Non-pigmented ciliary epithelial cell (primary cell): ENCODE measurements at regions not wholly inside any gene's neighbourhood (a gene's known extent, or its start where the extent isn't known, plus 50 kb on each side); places are given as distances from the start of the nearest gene placed in this dataset.

Experiments used
- DNase-seq: peaks from one replicate; pipeline ENCODE4 v3.0.0-alpha.2; 2010; ENCODE audit warnings: low read depth

- DNase-seq: no peak
These were observed 190.4 kb upstream of the DIO3 start for GRCh38 chr14:101370593-101371569.

DNA sequence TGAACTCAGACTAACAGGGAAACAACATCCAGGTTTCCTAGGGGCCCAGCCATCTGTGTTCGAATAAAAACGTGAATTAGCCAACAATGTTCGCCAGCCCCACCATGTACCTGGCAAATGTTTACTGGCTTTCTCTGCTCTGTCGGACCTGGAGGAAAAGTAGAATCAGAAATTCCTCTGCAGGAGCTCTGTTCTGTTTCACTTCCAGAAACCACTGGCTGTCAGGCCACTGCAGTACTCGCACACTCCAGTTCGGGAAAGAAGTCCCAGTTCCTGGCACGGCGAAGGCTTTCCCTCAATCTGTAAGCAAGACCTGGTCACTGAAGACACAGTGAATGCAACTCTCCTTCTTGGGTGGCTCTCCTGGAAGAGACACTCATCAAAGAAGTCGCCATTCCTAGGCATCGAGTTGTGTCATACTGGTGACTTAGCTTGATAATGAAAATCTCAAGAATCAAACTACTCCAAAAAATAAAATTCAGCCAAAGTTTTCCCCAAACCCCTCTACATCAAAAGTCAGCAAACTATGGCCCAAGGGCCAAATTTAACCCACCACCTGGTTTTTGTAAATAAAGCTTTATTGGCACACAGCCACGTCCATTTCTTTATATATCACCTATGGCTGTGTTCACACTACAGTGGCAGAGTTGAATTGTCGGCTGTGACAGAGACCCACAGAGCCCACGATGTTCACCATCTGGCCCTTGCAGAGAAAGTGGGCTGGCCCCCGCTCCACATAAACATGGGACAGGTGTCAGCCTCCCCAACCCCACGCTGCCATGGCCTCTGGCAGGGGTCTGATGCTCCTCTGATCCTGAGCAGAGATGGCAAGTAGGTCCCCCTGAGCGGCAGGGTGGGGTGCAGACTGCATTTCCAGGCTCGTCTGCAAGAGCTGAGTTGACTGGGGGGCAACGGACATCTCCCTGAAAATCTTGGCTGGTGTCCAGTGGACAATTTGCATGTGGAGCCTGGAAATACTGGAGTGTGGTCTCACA is 189.2 kb upstream of the DIO3 start:
- no peak for DNase-seq

DNA sequence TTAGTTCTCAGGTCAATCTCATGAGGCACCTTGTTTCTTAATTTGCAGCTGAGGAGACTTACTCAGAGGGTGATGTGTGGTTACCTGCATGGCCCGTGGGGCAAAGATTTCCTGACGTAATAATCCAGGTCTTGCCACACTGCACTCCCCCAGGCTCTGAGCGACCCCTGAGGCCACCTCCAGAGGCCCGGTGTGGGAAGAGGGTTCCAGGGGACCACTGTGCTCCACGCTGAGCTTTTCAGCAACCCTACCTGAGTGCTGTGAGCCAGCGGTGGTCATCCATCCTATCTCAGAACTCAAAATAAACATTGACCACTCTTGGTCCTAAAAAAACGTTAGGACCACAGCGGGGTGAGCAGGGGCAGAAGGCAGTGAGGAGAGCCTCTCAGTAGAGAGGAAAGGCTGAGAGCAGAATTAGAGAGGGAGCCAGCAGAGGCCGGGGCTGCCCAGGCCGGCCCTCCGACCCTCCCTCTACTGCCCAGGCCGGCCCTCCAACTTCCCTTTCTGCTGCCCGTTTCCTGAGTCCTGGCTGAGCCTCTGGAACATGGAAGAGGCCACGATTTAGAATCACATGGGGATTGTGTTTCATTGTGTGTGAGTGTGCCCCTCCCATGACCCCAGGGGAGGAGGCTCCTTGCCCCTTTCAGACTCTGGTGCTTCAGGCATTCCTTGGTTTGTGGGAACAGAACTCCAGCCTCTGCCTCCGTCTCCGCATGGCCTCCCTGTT is 188.2 kb upstream of the DIO3 start:
- no peak for DNase-seq

- DNase-seq: no peak
These were observed 187.5 kb upstream of the DIO3 start for GRCh38 chr14:101373690-101374295.

- no peak for DNase-seq
These were observed 186.6 kb upstream of the DIO3 start for GRCh38 chr14:101374373-101375338.

DNA sequence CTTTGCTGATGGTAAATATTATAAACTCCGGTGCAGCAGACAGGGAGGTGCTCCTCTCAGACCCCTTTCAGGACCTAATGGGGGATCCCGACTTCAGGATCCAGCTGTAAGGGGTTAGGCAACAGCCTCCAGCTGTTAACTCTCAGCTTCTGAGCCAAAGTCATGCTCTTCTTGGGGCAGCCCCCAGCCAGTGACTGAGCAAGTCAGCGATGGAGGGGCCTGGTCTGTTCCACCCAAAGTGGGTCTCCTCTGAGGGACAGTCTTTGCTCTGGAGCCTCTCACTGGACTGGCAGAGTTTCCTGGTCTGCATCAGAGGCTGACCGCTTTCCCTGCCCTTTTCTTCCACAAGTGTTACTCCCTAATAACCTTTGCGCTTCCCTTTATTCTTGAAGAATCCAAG is 184.2 kb upstream of the DIO3 start:
- no peak for DNase-seq

- DNase-seq: no peak
These were observed 181.5 kb upstream of the DIO3 start for GRCh38 chr14:101379842-101380241.

GRCh38 chr14:101380512-101380911 is 180.8 kb upstream of the DIO3 start:
- no peak for DNase-seq

DNA sequence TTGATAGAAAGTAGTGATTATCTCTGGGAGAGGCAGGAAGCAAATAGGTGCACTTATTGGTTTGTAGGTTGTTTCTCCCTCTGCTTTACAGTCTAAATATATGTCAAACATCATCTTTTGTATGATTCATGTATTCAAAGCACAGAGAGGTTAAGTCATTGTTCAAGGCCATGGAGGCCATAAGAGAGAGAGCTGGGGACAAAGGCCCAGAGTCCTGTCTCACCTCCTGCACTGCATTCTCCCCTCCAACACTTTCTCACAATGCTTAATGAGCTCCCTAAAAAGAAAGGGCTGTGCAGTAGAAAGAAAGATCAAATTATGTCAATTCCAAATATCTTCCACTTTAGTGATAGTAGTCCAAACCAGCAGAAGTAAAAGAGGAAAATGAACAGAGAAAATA is 180.4 kb upstream of the DIO3 start:
- no peak for DNase-seq

DNA sequence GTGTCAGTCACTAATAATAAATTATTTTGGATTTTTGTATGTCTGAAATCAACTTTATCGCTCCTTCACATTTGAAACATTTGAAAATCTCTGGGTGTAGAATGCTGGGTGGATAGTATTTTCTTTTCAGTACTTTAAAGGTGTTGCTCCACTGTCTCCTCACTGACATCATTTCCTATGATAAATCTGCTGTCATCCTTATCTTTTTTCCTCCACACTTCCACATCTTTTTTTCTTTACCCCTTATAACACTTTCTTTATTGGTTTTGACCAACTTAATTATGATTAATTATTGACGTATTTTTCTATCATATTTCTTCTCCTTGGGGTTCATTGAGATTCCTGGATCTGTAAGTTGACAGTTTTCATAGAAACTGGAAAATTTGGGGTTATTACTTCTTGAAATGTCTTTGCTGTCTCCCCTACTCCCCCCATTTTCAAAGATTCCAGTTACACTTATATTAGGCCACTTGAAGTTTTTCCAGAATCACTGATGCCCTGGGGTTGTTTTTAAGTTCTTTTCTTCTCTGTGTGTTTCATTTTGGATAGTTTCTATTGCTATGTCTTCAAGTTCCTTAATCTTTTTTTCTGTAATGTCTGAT is 177.5 kb upstream of the DIO3 start:
- DNase-seq: no peak

DNA sequence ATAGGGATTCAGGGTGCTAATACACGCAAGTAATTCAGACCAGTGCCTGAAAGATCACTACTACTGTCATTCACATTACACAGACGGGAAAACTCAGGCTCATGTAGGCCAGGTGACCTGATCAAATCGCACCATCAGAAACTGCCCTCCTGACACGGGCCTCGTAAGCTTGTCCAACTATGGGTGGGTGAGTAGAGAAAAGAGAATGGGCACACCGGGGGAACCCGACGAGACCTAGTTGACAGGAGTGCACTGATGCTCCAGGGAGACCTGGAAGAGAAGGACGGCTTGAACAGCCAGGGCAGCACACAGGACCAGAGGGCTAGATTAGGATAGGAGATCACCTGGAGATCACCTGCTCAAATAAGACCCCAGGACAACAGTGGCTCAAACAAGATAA is 166.9 kb upstream of the DIO3 start:
- DNase-seq: no peak

DNA sequence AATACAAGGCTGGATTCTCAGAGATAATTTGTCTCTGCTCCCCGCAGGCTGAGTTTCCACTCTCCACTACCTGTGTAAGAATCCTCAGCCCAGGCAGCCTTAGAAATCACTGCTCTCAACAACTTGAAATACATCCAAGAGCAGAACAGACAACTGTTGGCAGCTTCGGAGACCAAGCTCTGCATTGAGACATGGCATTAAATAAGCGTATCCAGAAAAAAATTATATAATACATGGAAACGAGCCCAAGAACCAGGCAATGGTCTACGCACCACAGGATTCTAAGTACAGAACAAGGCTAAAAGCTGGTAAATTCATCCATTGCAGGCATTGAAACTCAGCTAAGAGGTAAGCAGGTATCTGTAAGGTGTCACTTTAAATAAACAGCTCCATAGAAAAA is 165.5 kb upstream of the DIO3 start:
- no peak for DNase-seq

GRCh38 chr14:101397206-101397605 is 164.1 kb upstream of the DIO3 start:
- DNase-seq: no peak

DNA sequence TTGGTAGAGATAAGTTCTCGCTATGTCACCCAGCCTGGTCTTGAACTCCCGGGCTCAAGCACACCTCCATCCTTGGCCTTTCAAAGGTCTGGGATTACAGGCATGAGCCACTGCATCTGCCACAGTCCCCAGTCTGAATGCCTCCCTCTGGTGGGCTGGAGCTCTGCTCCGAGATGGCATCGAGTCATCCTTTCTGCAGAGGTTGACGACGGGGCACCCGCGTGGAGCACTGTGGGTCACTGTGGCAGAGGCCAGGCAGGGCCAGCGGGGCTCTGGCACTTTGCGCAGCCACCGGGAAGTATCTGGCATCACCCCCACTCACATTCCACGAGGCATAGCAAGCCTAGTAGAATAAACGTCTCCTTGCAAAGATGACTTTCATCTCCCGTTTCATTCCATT is 163.3 kb upstream of the DIO3 start:
- DNase-seq: no peak

DNA sequence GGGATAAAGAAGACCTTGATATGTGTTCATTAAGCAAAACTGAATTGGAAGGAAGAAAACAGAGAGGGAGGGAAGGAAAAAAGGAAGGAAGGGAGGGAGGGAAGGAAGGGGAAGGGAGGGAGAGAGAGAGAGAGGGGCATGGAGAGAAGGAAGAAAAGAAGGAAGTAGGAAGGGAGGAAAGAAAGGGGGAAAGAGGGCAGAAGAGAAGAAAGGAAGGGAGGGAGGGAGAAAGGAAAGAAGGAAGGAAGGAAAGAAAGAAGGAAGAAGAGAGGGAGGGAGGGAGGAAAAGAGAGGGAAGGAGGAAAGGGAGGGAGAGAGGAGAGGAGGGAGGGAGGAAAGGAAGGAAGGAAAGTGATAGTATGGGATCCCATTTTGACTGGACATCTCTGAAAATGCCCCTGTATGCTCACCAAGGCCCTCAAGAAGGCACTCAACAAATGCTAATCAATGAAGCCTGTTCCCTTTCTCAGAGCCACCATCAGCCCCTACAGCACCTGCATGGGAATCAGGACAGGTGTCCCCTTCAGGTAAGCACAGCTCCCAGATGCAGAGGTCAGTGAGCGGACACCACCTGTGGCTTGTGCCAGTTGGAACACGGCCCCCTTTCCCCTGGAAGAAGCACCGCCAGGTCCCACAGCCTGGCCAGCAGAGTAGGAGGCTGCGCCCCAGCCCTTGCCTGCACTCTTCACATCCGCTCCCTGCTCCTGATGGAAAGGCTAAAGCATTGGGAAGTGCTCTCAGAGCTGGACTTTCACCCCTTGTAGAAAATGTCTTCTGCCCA is 161.4 kb upstream of the DIO3 start:
- no peak for DNase-seq

GRCh38 chr14:101400830-101401229 is 160.5 kb upstream of the DIO3 start:
- DNase-seq: peak; percentile 26

- DNase-seq: no peak
These were observed 158.2 kb upstream of the DIO3 start for GRCh38 chr14:101402936-101403660.

- no peak for DNase-seq
These were observed 156.7 kb upstream of the DIO3 start for GRCh38 chr14:101404426-101405170.
